ENCODE measurements at regions not wholly inside any gene's neighbourhood (a gene's known extent, or its start where the extent isn't known, plus 50 kb on each side); places are given as distances from the start of the nearest gene placed in this dataset.

GRCh38 chr14:73800970-73801515 lies 50.6 kb upstream of the PTGR2 start:
- TF ChIP-seq, protein P1, sequence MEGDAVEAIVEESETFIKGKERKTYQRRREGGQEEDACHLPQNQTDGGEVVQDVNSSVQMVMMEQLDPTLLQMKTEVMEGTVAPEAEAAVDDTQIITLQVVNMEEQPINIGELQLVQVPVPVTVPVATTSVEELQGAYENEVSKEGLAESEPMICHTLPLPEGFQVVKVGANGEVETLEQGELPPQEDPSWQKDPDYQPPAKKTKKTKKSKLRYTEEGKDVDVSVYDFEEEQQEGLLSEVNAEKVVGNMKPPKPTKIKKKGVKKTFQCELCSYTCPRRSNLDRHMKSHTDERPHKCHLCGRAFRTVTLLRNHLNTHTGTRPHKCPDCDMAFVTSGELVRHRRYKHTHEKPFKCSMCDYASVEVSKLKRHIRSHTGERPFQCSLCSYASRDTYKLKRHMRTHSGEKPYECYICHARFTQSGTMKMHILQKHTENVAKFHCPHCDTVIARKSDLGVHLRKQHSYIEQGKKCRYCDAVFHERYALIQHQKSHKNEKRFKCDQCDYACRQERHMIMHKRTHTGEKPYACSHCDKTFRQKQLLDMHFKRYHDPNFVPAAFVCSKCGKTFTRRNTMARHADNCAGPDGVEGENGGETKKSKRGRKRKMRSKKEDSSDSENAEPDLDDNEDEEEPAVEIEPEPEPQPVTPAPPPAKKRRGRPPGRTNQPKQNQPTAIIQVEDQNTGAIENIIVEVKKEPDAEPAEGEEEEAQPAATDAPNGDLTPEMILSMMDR (IDR thresholded peaks at IDR 0.05; ENCODE audit: extremely low read depth, insufficient read depth, missing control alignments): no peak
- in situ Hi-C loops (cut with MboI; ENCODE audit: low pct_unique_long_range_greater_than_20kb, low sequenced_read_pairs, unreplicated experiment): no loop called here
- no peak for DNase-seq (ENCODE audit: low spot score)

DNA sequence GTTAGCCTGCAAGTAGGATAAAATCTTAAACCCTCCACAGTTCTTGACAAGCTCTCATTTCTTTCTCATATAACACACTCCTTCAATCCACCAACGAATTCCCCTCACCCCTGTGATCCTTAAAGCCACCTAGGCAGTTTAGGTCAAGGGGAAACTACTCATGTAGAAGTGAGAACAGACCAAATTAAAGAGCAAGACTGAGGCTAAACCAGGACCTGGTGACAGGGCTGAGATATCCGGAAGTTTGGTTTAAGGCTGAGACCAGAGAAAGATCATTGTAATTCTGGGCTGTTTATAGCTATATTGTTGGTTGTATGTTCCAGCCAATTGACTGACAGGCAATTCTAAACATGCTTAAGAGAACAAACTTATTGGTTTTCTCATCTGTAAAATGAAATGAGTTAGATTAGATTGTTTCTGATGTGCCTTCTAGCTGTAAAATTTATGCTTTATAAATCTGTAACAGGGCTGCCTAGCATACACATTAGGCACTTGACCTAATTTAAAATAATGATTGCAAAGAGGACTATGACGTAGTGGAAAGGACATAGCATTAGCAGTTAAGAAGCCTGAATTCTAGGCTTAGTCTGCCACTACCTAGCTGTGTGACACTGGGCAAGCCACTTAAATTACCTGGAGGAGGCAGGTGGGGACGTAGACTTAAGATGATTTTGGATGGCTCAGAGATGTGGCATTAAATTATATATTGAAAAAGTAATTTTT lies 53.9 kb upstream of the PTGR2 start:
- DNase-seq (ENCODE audit: low spot score): no peak
- TF ChIP-seq, protein P1 (IDR thresholded peaks at IDR 0.05; ENCODE audit: extremely low read depth, insufficient read depth, missing control alignments): no peak
- in situ Hi-C loops (cut with MboI; ENCODE audit: low pct_unique_long_range_greater_than_20kb, low sequenced_read_pairs, unreplicated experiment): no loop called here

DNA sequence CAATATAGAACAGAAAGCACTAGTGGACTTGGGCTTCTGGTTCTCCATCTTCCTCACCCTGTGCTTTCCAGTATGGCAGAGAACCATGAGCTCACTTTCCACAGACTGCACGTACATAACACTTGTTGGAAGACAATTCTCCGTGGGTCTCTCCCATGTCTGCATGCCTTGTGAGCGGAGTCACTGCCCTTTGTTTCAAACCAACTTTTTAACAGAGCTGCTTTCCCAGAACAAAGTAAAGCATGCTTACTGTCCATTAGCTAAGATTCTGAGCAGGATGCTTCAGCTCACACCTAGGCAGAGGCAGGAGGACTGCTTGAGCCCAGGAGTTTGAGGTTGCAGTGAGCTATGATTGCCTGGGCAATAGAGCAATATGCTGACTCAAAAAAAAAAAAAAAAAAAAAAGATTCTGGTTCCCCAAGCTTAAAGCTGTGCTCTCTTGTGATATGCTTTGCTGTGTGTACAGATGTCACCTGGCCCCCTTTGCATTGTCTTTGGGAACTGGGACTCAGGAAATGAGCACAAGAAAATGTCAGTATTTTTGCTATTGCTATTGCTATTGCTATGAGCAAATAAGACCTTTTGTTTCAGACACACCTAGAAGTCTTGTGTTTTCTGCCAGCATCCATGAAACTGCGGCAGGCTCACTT lies 54.6 kb upstream of the PTGR2 start:
- TF ChIP-seq, protein P1 (IDR thresholded peaks at IDR 0.05; ENCODE audit: extremely low read depth, insufficient read depth, missing control alignments): no peak
- in situ Hi-C loops (cut with MboI; ENCODE audit: low pct_unique_long_range_greater_than_20kb, low sequenced_read_pairs, unreplicated experiment): no loop called here

DNA sequence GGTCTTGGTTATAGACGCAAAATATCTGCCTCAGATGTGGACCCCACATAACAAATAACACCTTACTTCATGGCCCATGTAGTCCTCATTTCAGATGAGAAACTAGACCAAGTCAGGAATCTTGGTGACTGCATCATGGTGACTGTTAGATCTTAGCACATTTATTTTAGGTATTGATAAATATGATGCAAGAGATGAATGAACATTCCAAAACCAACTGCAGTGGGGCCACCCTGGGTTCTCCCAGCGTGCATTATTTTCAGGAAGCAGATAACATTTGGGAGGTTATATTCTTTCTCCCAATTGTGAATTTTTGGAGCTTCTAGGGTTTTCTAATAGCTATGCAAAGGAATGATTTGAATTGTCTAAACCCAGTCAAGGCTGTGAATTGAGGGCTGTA lies 55.2 kb upstream of the PTGR2 start:
- in situ Hi-C loops (cut with MboI; ENCODE audit: low pct_unique_long_range_greater_than_20kb, low sequenced_read_pairs, unreplicated experiment): no loop called here
- DNase-seq (ENCODE audit: low spot score): no peak
- TF ChIP-seq, protein P1 (IDR thresholded peaks at IDR 0.05; ENCODE audit: extremely low read depth, insufficient read depth, missing control alignments): no peak

More for the DNA sequence above, 54.6 kb upstream of the PTGR2 start:
- DNase-seq (ENCODE audit: low spot score): no peak

DNA sequence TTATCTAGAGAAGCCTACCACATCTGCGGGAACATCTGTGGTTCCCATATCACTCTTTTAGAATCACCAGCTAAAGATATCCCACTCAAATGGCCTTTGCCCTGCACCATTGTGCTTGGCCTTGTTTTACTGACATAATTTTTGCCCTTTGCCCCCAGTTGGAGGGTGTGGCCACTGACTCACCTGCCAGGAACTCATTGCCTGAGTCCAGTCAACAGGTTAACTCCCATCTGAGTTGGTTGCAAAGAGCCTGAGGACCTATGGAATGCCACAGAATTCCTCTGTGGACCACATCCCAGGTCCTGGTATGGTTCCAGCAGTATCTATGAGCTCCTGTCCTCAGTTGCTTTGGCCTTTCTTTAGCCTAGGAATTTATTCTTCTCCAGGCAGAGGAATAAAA lies 55.7 kb upstream of the PTGR2 start:
- TF ChIP-seq, protein P1 (IDR thresholded peaks at IDR 0.05; ENCODE audit: extremely low read depth, insufficient read depth, missing control alignments): no peak
- DNase-seq (ENCODE audit: low spot score): no peak
- in situ Hi-C loops (cut with MboI; ENCODE audit: low pct_unique_long_range_greater_than_20kb, low sequenced_read_pairs, unreplicated experiment): no loop called here

GRCh38 chr14:73795466-73795865 lies 56.2 kb upstream of the PTGR2 start:
- DNase-seq (ENCODE audit: low spot score): no peak
- in situ Hi-C loops (cut with MboI; ENCODE audit: low pct_unique_long_range_greater_than_20kb, low sequenced_read_pairs, unreplicated experiment): no loop called here
- TF ChIP-seq, protein P1 (IDR thresholded peaks at IDR 0.05; ENCODE audit: extremely low read depth, insufficient read depth, missing control alignments): no peak

Measured in GM13977 (cell line).